Sigmoid colon (tissue), 6 donors: ENCODE measurements at regions not wholly inside any gene's neighbourhood (a gene's known extent, or its start where the extent isn't known, plus 50 kb on each side); places are given as distances from the start of the nearest gene placed in this dataset.

Experiments used
- DNase-seq: peaks from one replicate; pipeline ENCODE4 v3.0.0-alpha.2; 2019
- H3K27ac ChIP-seq, 4 donors: fragments of 200-600 bp; sonication (generic); one replicate each; pipeline ENCODE4 v1.5.1; 2016 to 2019; ENCODE audit warnings: mild to moderate bottlenecking in 1 of 4
- H3K27me3 ChIP-seq, 3 donors: fragments of 200-600 bp; sonication (generic); one replicate each; pipeline ENCODE4 v1.5.1; 2019; ENCODE audit warnings: mild to moderate bottlenecking in 1 of 3
- H3K36me3 ChIP-seq, 4 donors: fragments of 200-600 bp; sonication (generic); one replicate each; pipeline ENCODE4 v1.5.1; 2016 to 2019
- H3K4me1 ChIP-seq, 4 donors: fragments of 200-600 bp; sonication (generic); one replicate each; pipeline ENCODE4 v1.5.1; 2017 to 2019
- H3K4me3 ChIP-seq, 4 donors: fragments of 200-600 bp; sonication (generic); one replicate each; pipeline ENCODE4 v1.5.1; 2017 to 2019; ENCODE audit warnings: mild to moderate bottlenecking in 2 of 4, moderate library complexity in 1 of 4
- H3K9me3 ChIP-seq, 4 donors: fragments of 200-600 bp in 3 of 4; sonication (generic) in 3 of 4; one replicate each; pipeline versions ENCODE4 v1.5.1 to v1.6.1; 2013 to 2019
- CTCF ChIP-seq, 4 experiments: fragments of 450-650 bp in 3 of 4; fragments of 200-600 bp in 1 of 4; IDR thresholded peaks; one replicate each; pipeline ENCODE4 v1.5.1; 2016 to 2019; ENCODE audit warnings: antibody characterized with exemption in 4 of 4, mild to moderate bottlenecking in 3 of 4, moderate library complexity in 2 of 4
- EP300 ChIP-seq, 4 donors: sonication (generic); formaldehyde crosslinking; IDR thresholded peaks; one replicate each; pipeline ENCODE4 v1.6.1; 2017; ENCODE audit warnings: antibody characterized with exemption in 4 of 4
- POLR2A ChIP-seq, 2 donors: fragments of 450-650 bp; IDR thresholded peaks; one replicate each; pipeline ENCODE4 v1.6.1; 2016; ENCODE audit warnings: antibody characterized with exemption in 2 of 2, mild to moderate bottlenecking in 2 of 2, moderate library complexity in 2 of 2
- POLR2AphosphoS5 ChIP-seq, 4 donors: sonication (generic); formaldehyde crosslinking; IDR thresholded peaks; one replicate each; pipeline ENCODE4 v1.6.1; 2017; ENCODE audit warnings: antibody characterized with exemption in 4 of 4
- WGBS, 2 donors: extraction: QIAGEN DNeasy Blood & Tissue Kit; methylation state at CpG; one replicate each; pipeline ENCODE4 v1.1.7; 2013; 5-methylcytosine and 5-hydroxymethylcytosine counted together
- intact Hi-C: fragments of 100-400 bp; cut with DNase I; formaldehyde crosslinking; loops from one replicate; pipeline ENCODE4 v1.15.1; 2023
- donor health status: healthy with polysubstance abuse.
- donor health status: healthy.

GRCh38 chr4:56158483-56158882 lies 209.7 kb downstream of the CEP135 start:
- no peak overlapping the region for H3K4me3 ChIP-seq
- WGBS, 2 donors, result 12 to 57% methylated on average over 5 of the region's 5 CpGs
- no peaks in the 10 kb centered on the region for H3K36me3 ChIP-seq
- no peak overlapping the region for H3K27ac ChIP-seq
- TF ChIP-seq EP300 (IDR thresholded peaks at IDR 0.05) (no peak), POLR2AphosphoS5 (IDR thresholded peaks at IDR 0.05) (no peak), POLR2A (IDR thresholded peaks at IDR 0.05) (no peak), CTCF (IDR thresholded peaks at IDR 0.05) (no peak)
- no peaks in the 10 kb centered on the region for H3K27me3 ChIP-seq
- no peaks in the 10 kb centered on the region for H3K9me3 ChIP-seq
- intact Hi-C loops, result no loop called here
- H3K4me1 ChIP-seq, result no peaks in the 10 kb centered on the region
- no peak for DNase-seq

GRCh38 chr4:56156141-56156540 lies 207.4 kb downstream of the CEP135 start:
- Histone ChIP-seq H3K4me1 (no peaks in the 10 kb centered on the region), H3K9me3 (no peaks in the 10 kb centered on the region), H3K4me3 (no peak overlapping the region), H3K27ac (no peak overlapping the region), H3K36me3 (no peaks in the 10 kb centered on the region), H3K27me3 (no peaks in the 10 kb centered on the region)
- WGBS, 2 donors, result 92 to 95% methylated on average over 6 of the region's 6 CpGs
- intact Hi-C loops, result no loop called here
- TF ChIP-seq CTCF (IDR thresholded peaks at IDR 0.05) (no peak), POLR2A (IDR thresholded peaks at IDR 0.05) (no peak), EP300 (IDR thresholded peaks at IDR 0.05) (no peak), POLR2AphosphoS5 (IDR thresholded peaks at IDR 0.05) (no peak)
- DNase-seq, result no peak

GRCh38 chr4:56155432-56155831 lies 206.7 kb downstream of the CEP135 start:
- DNase-seq, result no peak
- Histone ChIP-seq H3K4me1 (no peaks in the 10 kb centered on the region), H3K36me3 (no peaks in the 10 kb centered on the region), H3K27me3 (no peaks in the 10 kb centered on the region), H3K4me3 (no peak overlapping the region), H3K9me3 (no peaks in the 10 kb centered on the region), H3K27ac (no peak overlapping the region)
- intact Hi-C loops, result no loop called here
- TF ChIP-seq EP300 (IDR thresholded peaks at IDR 0.05), result no peak
- TF ChIP-seq POLR2A (IDR thresholded peaks at IDR 0.05), result no peak
- TF ChIP-seq CTCF (IDR thresholded peaks at IDR 0.05), result no peak
- TF ChIP-seq POLR2AphosphoS5 (IDR thresholded peaks at IDR 0.05), result no peak
- 95 to 96% methylated on average over 4 of the region's 4 CpGs for WGBS, 2 donors

- TF ChIP-seq CTCF (IDR thresholded peaks at IDR 0.05) (no peak), EP300 (IDR thresholded peaks at IDR 0.05) (no peak), POLR2A (IDR thresholded peaks at IDR 0.05) (no peak), POLR2AphosphoS5 (IDR thresholded peaks at IDR 0.05) (no peak)
- H3K9me3 ChIP-seq, result no peaks in the 10 kb centered on the region
- no peaks in the 10 kb centered on the region for H3K4me1 ChIP-seq
- 51 to 69% methylated on average over 2 of the region's 2 CpGs for WGBS, 2 donors
- DNase-seq, result no peak
- intact Hi-C loops, result no loop called here
- no peaks in the 10 kb centered on the region for H3K27me3 ChIP-seq
- H3K4me3 ChIP-seq, result no peak overlapping the region
- no peaks in the 10 kb centered on the region for H3K36me3 ChIP-seq
- H3K27ac ChIP-seq, result no peak overlapping the region
Observed at GRCh38 chr4:56149591-56149990, 200.8 kb downstream of the CEP135 start.

- H3K27me3 ChIP-seq, result no peaks in the 10 kb centered on the region
- TF ChIP-seq CTCF (IDR thresholded peaks at IDR 0.05), result no peak
- TF ChIP-seq POLR2A (IDR thresholded peaks at IDR 0.05), result no peak
- TF ChIP-seq EP300 (IDR thresholded peaks at IDR 0.05), result no peak
- no peak for TF ChIP-seq POLR2AphosphoS5 (IDR thresholded peaks at IDR 0.05)
- H3K36me3 ChIP-seq, result no peaks in the 10 kb centered on the region
- H3K4me3 ChIP-seq, result no peak overlapping the region
- no peaks in the 10 kb centered on the region for H3K9me3 ChIP-seq
- WGBS, 2 donors, result 97 to 98% methylated on average over 2 of the region's 2 CpGs
- no peaks in the 10 kb centered on the region for H3K4me1 ChIP-seq
- intact Hi-C loops, result no loop called here
- no peak for DNase-seq
- no peak overlapping the region for H3K27ac ChIP-seq
Observed at GRCh38 chr4:56148428-56148827, 199.7 kb downstream of the CEP135 start.
